PC-9 (cell line): ENCODE measurements at regions not wholly inside any gene's neighbourhood (a gene's known extent, or its start where the extent isn't known, plus 50 kb on each side); places are given as distances from the start of the nearest gene placed in this dataset.

Experiments
- BruUV-seq: library from RNA; stranded (reverse); fragments of 400-500 nt; replicated peaks from 2 replicates; lab custom pipeline; 2021; lab: Mats Ljungman, UMichigan
- CTCF ChIA-PET: fragments of 300-600 bp; sonication (Branson Sonifier 250); formaldehyde crosslinking; loops from one replicate; lab custom pipeline; 2022; ENCODE audit warnings: antibody characterized with exemption; lab: Charles Lee
- POLR2A ChIA-PET: fragments of 300-600 bp; sonication (Branson Sonifier 250); formaldehyde crosslinking; loops from one replicate; lab custom pipeline; 2022; ENCODE audit warnings: antibody characterized with exemption; ENCODE audit not compliant: unreplicated experiment; lab: Charles Lee
- DNase-seq, 2 experiments: peaks; one replicate each; pipeline versions ENCODE4 v3.0.0 to v3.0.0-alpha.2; 2015 to 2022; ENCODE audit warnings: mixed read lengths in 1 of 2
- H2AFZ ChIP-seq: fragments of 200-600 bp; sonication (generic); 2 replicates; pipeline ENCODE4 v1.8.1; 2017; ENCODE audit warnings: antibody characterized with exemption
- H3F3A ChIP-seq: fragments of 200-600 bp; sonication (generic); 2 replicates; pipeline ENCODE4 v1.8.1; 2017; ENCODE audit warnings: antibody characterized with exemption, mild to moderate bottlenecking, low read depth; ENCODE audit not compliant: insufficient read depth
- H3K27ac ChIP-seq: fragments of 200-600 bp; sonication (generic); 2 replicates; pipeline ENCODE4 v1.6.1; 2016; ENCODE audit warnings: mixed run types
- H3K27me3 ChIP-seq: fragments of 200-600 bp; sonication (generic); 2 replicates; pipeline ENCODE4 v1.6.1; 2016; ENCODE audit warnings: low read depth, mixed run types; ENCODE audit not compliant: insufficient read depth
- H3K36me3 ChIP-seq: fragments of 200-600 bp; sonication (generic); 2 replicates; pipeline ENCODE4 v1.6.1; 2016; ENCODE audit warnings: low read depth, mixed run types
- H3K4me1 ChIP-seq: fragments of 200-600 bp; sonication (generic); replicated peaks from 2 replicates; pipeline ENCODE4 v1.6.1; 2016; ENCODE audit warnings: mixed run types; ENCODE audit not compliant: insufficient read depth
- H3K4me2 ChIP-seq: fragments of 200-600 bp; sonication (generic); 2 replicates; pipeline ENCODE4 v1.6.1; 2017; ENCODE audit warnings: mixed run types
- H3K4me3 ChIP-seq: fragments of 200-600 bp; sonication (generic); 2 replicates; pipeline ENCODE4 v1.6.1; 2016; ENCODE audit warnings: mixed run types
- H3K79me2 ChIP-seq: fragments of 200-600 bp; sonication (generic); 2 replicates; pipeline ENCODE4 v1.6.1; 2017; ENCODE audit warnings: low read depth, mixed run types
- H3K9me2 ChIP-seq: fragments of 200-600 bp; sonication (generic); 2 replicates; pipeline ENCODE4 v1.8.1; 2017; ENCODE audit warnings: mild to moderate bottlenecking; ENCODE audit not compliant: insufficient read depth
- H3K9me3 ChIP-seq: fragments of 200-600 bp; sonication (generic); 2 replicates; pipeline ENCODE4 v1.8.1; 2016; ENCODE audit warnings: low read depth; ENCODE audit not compliant: insufficient read depth
- H4K20me1 ChIP-seq: fragments of 200-600 bp; sonication (generic); 2 replicates; pipeline ENCODE4 v1.8.1; 2017; ENCODE audit not compliant: insufficient read depth
- EZH2 ChIP-seq: fragments of 200-600 bp; sonication (generic); IDR thresholded peaks from 2 replicates; pipeline ENCODE4 v1.8.0; 2017; ENCODE audit warnings: antibody characterized with exemption, low read depth
- intact Hi-C: fragments of 100-400 bp; cut with micrococcal nuclease; formaldehyde crosslinking; loops from one replicate; pipeline ENCODE4 v1.10.0; 2022; ENCODE audit not compliant: unreplicated experiment
- TF ChIP-seq, protein P1 (sequence below): fragments of 200-600 bp; sonication (generic); conservative IDR thresholded peaks from 2 replicates; pipeline ENCODE4 v1.6.1; 2017; ENCODE audit warnings: mixed run types, antibody characterized with exemption, mild to moderate bottlenecking, moderate library complexity

DNA sequence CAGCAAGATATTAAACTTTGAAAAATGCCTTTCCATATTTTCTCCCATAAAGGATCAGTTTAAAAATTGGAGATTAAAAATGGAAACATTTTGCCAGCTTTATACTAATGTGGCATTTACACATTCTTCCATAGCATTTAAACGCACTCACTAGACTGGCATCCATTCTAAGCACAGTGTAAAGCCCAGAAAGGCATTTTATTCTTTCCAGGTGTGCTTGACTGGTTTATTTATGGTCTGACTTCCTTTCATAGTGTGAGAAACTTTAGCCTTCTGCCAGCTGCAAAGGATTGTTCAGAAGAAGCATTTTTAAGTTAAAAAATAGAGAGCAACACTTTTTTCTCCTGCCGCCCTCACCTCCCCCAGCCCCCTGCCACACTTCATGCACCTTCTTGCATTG lies 271.7 kb upstream of the PSMD7 start:
- H3K4me3 ChIP-seq: no peak overlapping the region
- H3K36me3 ChIP-seq: no peaks in the 10 kb centered on the region
- H3K9me3 ChIP-seq: no peaks in the 10 kb centered on the region
- H4K20me1 ChIP-seq: no peaks in the 10 kb centered on the region
- no TSS peak for BruUV-seq
- TF ChIP-seq, protein P1, sequence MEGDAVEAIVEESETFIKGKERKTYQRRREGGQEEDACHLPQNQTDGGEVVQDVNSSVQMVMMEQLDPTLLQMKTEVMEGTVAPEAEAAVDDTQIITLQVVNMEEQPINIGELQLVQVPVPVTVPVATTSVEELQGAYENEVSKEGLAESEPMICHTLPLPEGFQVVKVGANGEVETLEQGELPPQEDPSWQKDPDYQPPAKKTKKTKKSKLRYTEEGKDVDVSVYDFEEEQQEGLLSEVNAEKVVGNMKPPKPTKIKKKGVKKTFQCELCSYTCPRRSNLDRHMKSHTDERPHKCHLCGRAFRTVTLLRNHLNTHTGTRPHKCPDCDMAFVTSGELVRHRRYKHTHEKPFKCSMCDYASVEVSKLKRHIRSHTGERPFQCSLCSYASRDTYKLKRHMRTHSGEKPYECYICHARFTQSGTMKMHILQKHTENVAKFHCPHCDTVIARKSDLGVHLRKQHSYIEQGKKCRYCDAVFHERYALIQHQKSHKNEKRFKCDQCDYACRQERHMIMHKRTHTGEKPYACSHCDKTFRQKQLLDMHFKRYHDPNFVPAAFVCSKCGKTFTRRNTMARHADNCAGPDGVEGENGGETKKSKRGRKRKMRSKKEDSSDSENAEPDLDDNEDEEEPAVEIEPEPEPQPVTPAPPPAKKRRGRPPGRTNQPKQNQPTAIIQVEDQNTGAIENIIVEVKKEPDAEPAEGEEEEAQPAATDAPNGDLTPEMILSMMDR: no peak
- no peak for TF ChIP-seq EZH2
- no peak overlapping the region for H3K4me2 ChIP-seq
- ChIA-PET POLR2A (no interaction called here), CTCF (no interaction called here)
- no peak for DNase-seq
- H3K27ac ChIP-seq: no peak overlapping the region
- H3K9me2 ChIP-seq: no peaks in the 10 kb centered on the region
- intact Hi-C loops: no loop called here
- peaks cover 64% of the 10 kb centered on the region for H3K27me3 ChIP-seq
- no peaks in the 10 kb centered on the region for H3K4me1 ChIP-seq
- H3F3A ChIP-seq: no peaks in the 10 kb centered on the region
- H2AFZ ChIP-seq: no peak overlapping the region
- no peaks in the 10 kb centered on the region for H3K79me2 ChIP-seq

DNA sequence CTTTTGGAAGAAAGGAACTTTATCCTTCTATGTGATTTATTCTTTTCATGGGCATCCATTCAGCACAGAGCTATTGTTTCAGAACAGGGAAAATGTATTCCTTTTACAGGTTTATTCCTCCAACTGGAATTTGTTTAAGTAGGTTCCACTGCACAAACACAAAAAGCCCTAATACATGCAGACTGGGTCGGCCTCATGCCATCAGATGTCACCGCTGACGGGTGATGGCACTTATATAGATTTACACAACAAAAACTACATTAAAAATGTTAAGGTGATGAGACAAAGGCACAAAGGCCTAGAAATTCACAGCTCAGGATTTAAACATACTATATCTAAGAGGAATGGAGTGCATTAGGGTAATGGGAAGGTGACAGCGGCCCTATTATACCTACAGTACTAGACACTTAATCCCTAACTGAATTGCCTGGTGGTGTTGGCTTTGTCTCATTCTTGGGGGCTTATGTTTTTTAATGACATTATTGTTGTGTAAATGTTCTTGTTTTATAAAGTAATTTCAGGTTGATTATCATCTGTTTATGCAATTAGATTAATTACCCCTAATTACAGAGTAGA lies 276.4 kb upstream of the PSMD7 start:
- no peaks in the 10 kb centered on the region for H3K9me2 ChIP-seq
- TF ChIP-seq EZH2: no peak
- TF ChIP-seq, protein P1: no peak
- no peaks in the 10 kb centered on the region for H3K79me2 ChIP-seq
- H3K36me3 ChIP-seq: no peaks in the 10 kb centered on the region
- BruUV-seq: no TSS peak
- no peak overlapping the region for H3K4me3 ChIP-seq
- peaks cover 38% of the 10 kb centered on the region for H3K27me3 ChIP-seq
- H3K27ac ChIP-seq: no peak overlapping the region
- intact Hi-C loops: no loop called here
- ChIA-PET CTCF (no interaction called here), POLR2A (no interaction called here)
- DNase-seq: no peak
- no peaks in the 10 kb centered on the region for H3K4me1 ChIP-seq
- H2AFZ ChIP-seq: no peak overlapping the region
- no peak overlapping the region for H3K4me2 ChIP-seq
- H4K20me1 ChIP-seq: no peaks in the 10 kb centered on the region
- no peaks in the 10 kb centered on the region for H3K9me3 ChIP-seq
- H3F3A ChIP-seq: no peaks in the 10 kb centered on the region

DNA sequence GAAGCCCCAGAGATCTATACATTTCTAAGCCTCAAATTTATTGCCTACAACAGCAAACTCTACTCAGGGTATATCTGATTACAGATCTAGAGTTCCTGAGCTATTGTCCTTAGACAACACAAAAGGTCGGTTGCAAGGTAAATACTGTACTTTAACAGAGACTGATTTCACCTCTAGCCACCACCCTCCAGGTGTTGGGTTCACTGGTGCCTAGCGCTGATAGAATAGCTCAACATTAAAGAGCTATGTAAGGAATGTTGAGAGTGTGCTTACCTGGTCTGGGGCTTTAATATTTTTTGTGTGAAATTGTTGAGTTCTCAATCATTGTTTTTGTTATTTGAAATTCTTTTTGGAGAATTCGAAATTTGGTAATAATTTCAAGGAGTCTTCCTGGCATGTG lies 277.0 kb upstream of the PSMD7 start:
- TF ChIP-seq, protein P1: no peak
- TF ChIP-seq EZH2: no peak
- ChIA-PET POLR2A (no interaction called here), CTCF (no interaction called here)
- intact Hi-C loops: no loop called here
- no peaks in the 10 kb centered on the region for H4K20me1 ChIP-seq
- H2AFZ ChIP-seq: no peak overlapping the region
- DNase-seq: no peak
- no peak overlapping the region for H3K4me2 ChIP-seq
- no peaks in the 10 kb centered on the region for H3K36me3 ChIP-seq
- H3K9me2 ChIP-seq: no peaks in the 10 kb centered on the region
- no peaks in the 10 kb centered on the region for H3F3A ChIP-seq
- no peak overlapping the region for H3K27ac ChIP-seq
- H3K9me3 ChIP-seq: no peaks in the 10 kb centered on the region
- H3K4me1 ChIP-seq: no peaks in the 10 kb centered on the region
- H3K79me2 ChIP-seq: no peaks in the 10 kb centered on the region
- H3K4me3 ChIP-seq: no peak overlapping the region
- no TSS peak for BruUV-seq
- peaks cover 35% of the 10 kb centered on the region for H3K27me3 ChIP-seq
